ENCODE measurements at regions not wholly inside any gene's neighbourhood (a gene's known extent, or its start where the extent isn't known, plus 50 kb on each side); places are given as distances from the start of the nearest gene placed in this dataset.

DNA sequence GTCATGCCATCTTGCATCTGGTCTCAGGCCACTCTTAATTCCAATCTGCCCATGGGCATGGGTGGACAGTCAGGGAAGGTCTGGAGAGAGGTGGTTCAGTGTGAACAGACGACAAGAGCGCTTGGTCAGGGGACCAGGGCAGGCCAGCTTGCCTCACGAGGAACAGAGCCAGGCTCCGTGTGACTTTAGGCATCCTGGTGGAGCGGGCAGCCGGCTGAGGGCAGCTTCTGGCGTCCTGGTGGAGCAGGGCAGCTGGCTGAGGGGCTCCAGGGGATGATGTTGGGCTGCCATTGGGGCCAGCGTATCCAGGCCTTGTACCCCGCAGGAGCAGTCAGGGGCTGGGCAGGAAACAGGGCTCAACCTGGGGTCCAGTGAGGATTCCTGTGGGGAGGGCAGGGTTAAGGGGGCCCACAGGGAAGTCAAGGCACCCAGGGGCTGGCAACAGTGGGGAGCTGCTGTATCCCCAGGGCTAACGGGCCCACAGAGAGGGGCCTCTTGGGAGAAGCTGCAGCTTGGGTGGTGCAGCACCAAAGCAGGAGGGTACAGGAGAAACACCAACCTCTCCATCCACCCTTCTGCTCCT lies 197.9 kb upstream of the TWIST2 start:
- DNase-seq: no peak
- H3K4me3 ChIP-seq: no peak overlapping the region
- no peaks in the 10 kb centered on the region for H3K9me3 ChIP-seq
- no peaks in the 10 kb centered on the region for H3K27me3 ChIP-seq
- no peaks in the 10 kb centered on the region for H3K36me3 ChIP-seq

DNA sequence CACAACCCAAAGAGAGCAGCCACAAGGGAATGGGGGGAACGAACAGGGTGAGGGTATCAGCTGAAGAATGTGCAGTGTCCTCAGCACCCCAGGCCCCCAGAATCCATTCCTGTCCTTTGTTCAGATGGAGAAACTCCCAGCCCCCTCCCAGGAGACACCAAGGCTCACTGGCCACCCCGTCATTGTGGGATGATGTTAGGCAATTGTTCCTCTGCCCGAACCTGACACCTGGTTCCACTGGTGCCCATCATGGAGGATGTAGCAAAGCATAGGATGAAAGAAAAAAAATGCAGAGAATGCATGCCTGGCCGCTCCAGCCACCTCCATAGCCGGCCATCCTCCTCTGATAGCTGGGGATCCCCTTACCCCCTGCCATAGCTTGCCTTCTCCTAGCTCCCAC lies 197.3 kb upstream of the TWIST2 start:
- H3K27me3 ChIP-seq: no peaks in the 10 kb centered on the region
- H3K4me3 ChIP-seq: no peak overlapping the region
- no peaks in the 10 kb centered on the region for H3K9me3 ChIP-seq
- DNase-seq: no peak
- H3K36me3 ChIP-seq: no peaks in the 10 kb centered on the region

GRCh38 chr2:238651306-238652052 lies 196.4 kb upstream of the TWIST2 start:
- H3K36me3 ChIP-seq: no peaks in the 10 kb centered on the region
- H3K27me3 ChIP-seq: no peaks in the 10 kb centered on the region
- H3K9me3 ChIP-seq: no peaks in the 10 kb centered on the region
- H3K4me3 ChIP-seq: no peak overlapping the region
- DNase-seq: no peak

DNA sequence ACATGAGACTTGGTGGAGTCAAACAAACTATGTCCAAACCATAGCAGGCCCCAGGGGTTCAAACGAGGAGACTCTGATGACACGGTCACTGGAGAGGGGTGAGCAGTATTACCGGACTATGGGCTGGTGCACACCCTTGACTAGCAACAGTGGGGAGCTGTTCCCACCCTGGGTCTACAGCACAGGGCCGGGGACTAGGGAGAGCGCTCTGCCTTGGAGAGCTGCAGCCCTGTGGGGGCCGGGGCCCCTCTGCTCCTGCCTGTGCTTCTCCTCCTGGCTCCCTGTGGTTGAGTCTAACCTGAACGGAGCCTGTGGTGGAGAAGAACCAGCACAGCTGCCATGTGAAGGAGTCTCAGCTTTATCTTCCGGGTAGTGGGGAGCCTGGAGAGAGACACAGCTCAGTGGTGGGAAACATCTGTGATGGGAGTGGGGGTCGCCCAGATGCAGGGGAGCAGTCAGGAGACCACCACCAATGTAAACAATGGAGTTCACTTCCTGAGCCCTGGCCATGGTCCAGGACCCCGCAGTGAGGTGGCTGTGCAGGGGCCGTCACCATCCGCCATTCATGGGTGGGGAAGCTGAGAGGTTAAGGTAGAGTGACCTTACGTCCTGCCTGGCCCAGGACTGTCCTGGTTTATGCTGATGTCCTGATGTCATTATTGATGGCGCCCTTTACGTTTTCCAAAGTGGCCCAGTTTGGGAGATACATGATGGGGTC lies 195.7 kb upstream of the TWIST2 start:
- Histone ChIP-seq H3K4me3 (no peak overlapping the region), H3K27me3 (no peaks in the 10 kb centered on the region), H3K36me3 (no peaks in the 10 kb centered on the region), H3K9me3 (no peaks in the 10 kb centered on the region)
- DNase-seq: no peak

DNA sequence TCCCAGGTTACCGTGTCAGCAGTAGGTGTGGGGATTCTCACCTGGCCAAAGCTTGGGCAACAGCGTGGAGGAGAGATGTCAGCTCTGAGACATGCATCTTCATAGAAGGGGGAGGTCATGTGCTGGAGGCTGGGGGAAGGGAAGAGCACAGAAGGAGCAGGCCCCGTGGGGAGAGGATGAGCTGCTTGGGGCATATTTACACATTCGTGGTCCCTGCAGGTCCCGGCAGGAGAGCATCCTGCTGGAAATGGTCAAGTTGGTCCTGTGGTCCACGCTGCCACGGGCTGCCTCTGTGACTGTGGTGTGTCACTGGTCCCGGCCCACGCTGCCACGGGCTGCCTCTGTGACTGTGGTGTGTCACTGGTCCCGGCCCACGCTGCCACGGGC lies 195.1 kb upstream of the TWIST2 start:
- H3K4me3 ChIP-seq: no peak overlapping the region
- no peaks in the 10 kb centered on the region for H3K27me3 ChIP-seq
- DNase-seq: no peak
- H3K36me3 ChIP-seq: no peaks in the 10 kb centered on the region
- H3K9me3 ChIP-seq: no peaks in the 10 kb centered on the region

DNA sequence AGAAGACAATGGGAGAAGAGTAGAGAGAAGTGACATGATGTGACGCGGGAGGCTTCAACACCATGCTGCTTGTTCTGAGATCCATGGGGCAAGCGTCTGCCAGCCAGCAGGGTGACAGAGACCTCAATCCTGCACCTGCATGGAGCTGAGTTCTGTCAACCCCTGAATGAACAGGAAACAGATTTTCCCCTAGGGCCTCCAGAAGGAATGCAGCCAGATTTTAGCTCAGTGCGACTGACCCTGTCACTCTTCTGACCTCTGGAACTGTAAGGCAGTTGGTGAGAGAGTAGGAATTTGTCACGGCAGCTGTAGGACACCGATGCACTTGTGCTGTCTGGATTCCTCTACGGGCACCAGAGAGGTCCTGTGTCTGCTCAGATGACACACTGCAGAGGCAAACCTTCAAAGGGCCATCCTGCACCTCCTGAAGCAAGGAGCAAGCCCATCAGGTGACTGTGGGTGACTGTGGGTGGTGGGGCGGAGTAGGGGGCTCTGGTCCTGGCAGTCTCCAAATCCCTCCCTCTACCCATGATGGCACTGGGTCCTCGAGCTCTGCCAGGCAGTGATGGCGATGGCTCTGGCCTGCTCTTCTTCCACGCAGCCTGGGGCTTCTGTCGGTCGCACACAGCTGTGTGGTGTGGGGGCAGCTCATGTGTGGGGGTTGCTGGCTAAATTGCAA lies 194.3 kb upstream of the TWIST2 start:
- no peak for DNase-seq
- no peak overlapping the region for H3K4me3 ChIP-seq
- no peaks in the 10 kb centered on the region for H3K27me3 ChIP-seq
- no peaks in the 10 kb centered on the region for H3K9me3 ChIP-seq
- no peaks in the 10 kb centered on the region for H3K36me3 ChIP-seq

GRCh38 chr2:238654479-238655197 lies 193.2 kb upstream of the TWIST2 start:
- DNase-seq: no peak

GRCh38 chr2:238655198-238655860 lies 192.6 kb upstream of the TWIST2 start:
- no peaks in the 10 kb centered on the region for H3K27me3 ChIP-seq
- no peak for DNase-seq
- H3K9me3 ChIP-seq: no peaks in the 10 kb centered on the region
- H3K4me3 ChIP-seq: no peak overlapping the region
- no peaks in the 10 kb centered on the region for H3K36me3 ChIP-seq

More at GRCh38 chr2:238654479-238655197, 193.2 kb upstream of the TWIST2 start:
- no peaks in the 10 kb centered on the region for H3K9me3 ChIP-seq
- H3K27me3 ChIP-seq: no peaks in the 10 kb centered on the region
- H3K4me3 ChIP-seq: no peak overlapping the region
- H3K36me3 ChIP-seq: no peaks in the 10 kb centered on the region

- DNase-seq: no peak
- H3K4me3 ChIP-seq: no peak overlapping the region
Measured at GRCh38 chr2:238655974-238656722, 191.7 kb upstream of the TWIST2 start.

GRCh38 chr2:238657132-238658053 lies 190.5 kb upstream of the TWIST2 start:
- Histone ChIP-seq H3K4me3 (no peak overlapping the region), H3K27me3 (no peaks in the 10 kb centered on the region), H3K9me3 (no peaks in the 10 kb centered on the region; the same call in none of the 2 replicates), H3K36me3 (no peaks in the 10 kb centered on the region)
- no peak for DNase-seq

More at GRCh38 chr2:238655974-238656722, 191.7 kb upstream of the TWIST2 start:
- Histone ChIP-seq H3K9me3 (no peaks in the 10 kb centered on the region; the same call in 1 of the 2 replicates), H3K36me3 (no peaks in the 10 kb centered on the region), H3K27me3 (no peaks in the 10 kb centered on the region)

- Histone ChIP-seq H3K36me3 (no peaks in the 10 kb centered on the region), H3K9me3 (no peaks in the 10 kb centered on the region; the same call in none of the 2 replicates), H3K27me3 (no peaks in the 10 kb centered on the region), H3K4me3 (no peak overlapping the region)
- no peak for DNase-seq
Measured at GRCh38 chr2:238658054-238658407, 189.9 kb upstream of the TWIST2 start.

DNA sequence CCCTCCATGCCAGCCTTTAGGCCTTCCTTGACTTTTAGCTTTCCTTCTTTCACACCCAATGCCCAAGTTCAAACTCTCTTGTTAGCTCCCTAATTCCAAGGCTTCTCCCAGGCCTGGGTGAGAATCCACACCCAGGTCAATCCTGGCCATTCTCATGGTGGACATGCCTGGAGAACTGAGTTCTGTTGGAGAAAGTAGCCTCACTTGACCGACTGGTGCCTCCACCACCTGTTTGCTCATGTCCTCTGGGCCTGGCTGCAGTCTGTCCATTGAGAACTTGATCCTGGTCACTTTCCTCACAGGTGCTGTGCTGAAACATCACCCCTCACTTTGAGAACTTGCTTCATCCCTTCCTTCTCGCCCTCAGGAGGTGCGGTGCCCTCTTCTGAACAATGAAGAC lies 189.1 kb upstream of the TWIST2 start:
- DNase-seq: no peak
- no peaks in the 10 kb centered on the region; the same call in none of the 2 replicates for H3K9me3 ChIP-seq
- H3K4me3 ChIP-seq: no peak overlapping the region
- no peaks in the 10 kb centered on the region for H3K36me3 ChIP-seq
- H3K27me3 ChIP-seq: no peaks in the 10 kb centered on the region

GRCh38 chr2:238659231-238659630 lies 188.7 kb upstream of the TWIST2 start:
- Histone ChIP-seq H3K4me3 (no peak overlapping the region), H3K27me3 (no peaks in the 10 kb centered on the region), H3K36me3 (no peaks in the 10 kb centered on the region), H3K9me3 (no peaks in the 10 kb centered on the region; the same call in none of the 2 replicates)
- no peak for DNase-seq

DNA sequence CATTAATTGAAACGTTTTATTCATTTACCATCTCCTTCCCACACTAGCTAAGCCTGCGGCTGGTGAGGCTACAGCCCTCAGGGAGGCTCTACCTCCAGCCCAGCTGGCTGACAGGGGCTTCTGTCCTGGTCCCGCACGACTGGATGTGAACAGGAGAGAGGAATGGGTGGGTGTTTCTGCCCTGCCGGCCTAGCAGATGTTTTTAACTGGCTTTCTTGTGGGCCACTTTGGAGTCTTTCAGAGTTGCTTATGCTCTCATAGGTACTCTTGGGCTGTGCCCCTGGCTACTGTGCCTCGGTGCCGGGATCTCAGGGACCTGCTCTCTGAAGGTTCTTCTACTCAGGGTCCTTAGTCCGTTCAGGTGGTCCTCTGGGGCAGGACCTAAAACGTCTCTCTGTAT lies 184.3 kb upstream of the TWIST2 start:
- Histone ChIP-seq H3K9me3 (peaks cover 6% of the 10 kb centered on the region), H3K36me3 (no peaks in the 10 kb centered on the region), H3K4me3 (no peak overlapping the region), H3K27me3 (no peaks in the 10 kb centered on the region)
- no peak for DNase-seq

DNA sequence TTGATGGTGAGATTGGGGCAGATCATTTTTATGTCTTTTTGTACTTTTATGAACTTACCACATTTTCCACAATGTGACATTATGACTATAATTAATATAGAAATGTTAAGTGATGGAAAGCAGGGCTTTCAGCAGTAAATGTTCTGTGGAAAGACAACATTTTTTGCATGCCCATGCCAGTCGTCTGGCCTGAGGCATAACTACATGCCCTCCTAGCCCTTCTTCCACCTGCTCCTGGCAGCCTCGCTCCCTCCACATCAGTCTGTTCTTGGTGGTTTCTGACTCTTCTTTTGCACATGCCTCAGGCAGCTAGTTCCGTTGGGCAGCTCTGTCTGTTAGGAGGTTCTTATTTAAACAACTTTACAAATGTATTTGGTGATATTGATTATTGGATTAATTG lies 182.0 kb upstream of the TWIST2 start:
- no peak for DNase-seq
- Histone ChIP-seq H3K9me3 (peaks cover 6% of the 10 kb centered on the region), H3K4me3 (no peak overlapping the region), H3K36me3 (no peaks in the 10 kb centered on the region), H3K27me3 (no peaks in the 10 kb centered on the region)
